CD4-positive, alpha-beta T cell (primary cell): ENCODE measurements at regions not wholly inside any gene's neighbourhood (a gene's known extent, or its start where the extent isn't known, plus 50 kb on each side); places are given as distances from the start of the nearest gene placed in this dataset.

Source experiments
- ATAC-seq: fragments of 200-7000 bp; cut with Tn5 transposase; one replicate; pipeline ENCODE4 v1.10.0; 2022; ENCODE audit warnings: mild to moderate bottlenecking; ENCODE audit not compliant: poor library complexity
- CTCF ChIA-PET: fragments of 350-600 bp; sonication (Branson Sonifier 250); formaldehyde crosslinking; loops from one replicate; lab custom pipeline; 2021; ENCODE audit warnings: antibody characterized with exemption, inconsistent platforms; lab: Charles Lee
- POLR2A ChIA-PET: fragments of 350-600 bp; sonication (Branson Sonifier 250); formaldehyde crosslinking; loops from one replicate; lab custom pipeline; 2021; ENCODE audit warnings: antibody characterized with exemption, inconsistent platforms; lab: Charles Lee
- DNase-seq, 14 experiments: peaks; one replicate each; pipeline ENCODE4 v3.0.0-alpha.2; 2013 to 2020; ENCODE audit warnings: mixed read lengths in 2 of 14
- H3K27ac ChIP-seq, 2 donors: one replicate each; pipeline versions ENCODE4 v1.5.1 to v1.7.0; 2013; ENCODE audit warnings: low read length in 2 of 2, low read depth in 1 of 2, mild to moderate bottlenecking in 1 of 2
- H3K27me3 ChIP-seq, 2 experiments: 1 replicate in 1 of 2; 2 replicates in 1 of 2; pipeline versions ENCODE4 v1.6.1 to v1.7.0; 2013; ENCODE audit warnings: low read length in 2 of 2, control low read depth in 1 of 2, mild to moderate bottlenecking in 1 of 2, moderate library complexity in 1 of 2; ENCODE audit not compliant: insufficient read depth in 2 of 2, control insufficient read depth in 1 of 2
- H3K36me3 ChIP-seq: one replicate; pipeline ENCODE4 v1.6.1; 2013; ENCODE audit warnings: low read length, control low read depth; ENCODE audit not compliant: insufficient read depth
- H3K4me1 ChIP-seq: one replicate; pipeline ENCODE4 v1.6.1; 2013; ENCODE audit warnings: low read length, control low read depth; ENCODE audit not compliant: insufficient read depth
- H3K4me3 ChIP-seq: one replicate; pipeline ENCODE4 v1.5.1; 2013; ENCODE audit warnings: mild to moderate bottlenecking, low read length, moderate library complexity
- H3K9me3 ChIP-seq, 2 experiments: 1 replicate in 1 of 2; 2 replicates in 1 of 2; pipeline versions ENCODE4 v1.6.1 to v1.7.0; 2013; ENCODE audit warnings: low read length in 2 of 2, mild to moderate bottlenecking in 2 of 2, control low read depth in 1 of 2, moderate library complexity in 1 of 2; ENCODE audit not compliant: control insufficient read depth in 1 of 2, insufficient read depth in 1 of 2
- H3K27ac Mint-ChIP-seq: one replicate; pipeline ENCODE4 v1.8.0; 2020; ENCODE audit warnings: mixed read lengths
- H3K27me3 Mint-ChIP-seq: one replicate; pipeline ENCODE4 v1.8.0; 2021; ENCODE audit warnings: mixed read lengths
- H3K36me3 Mint-ChIP-seq: one replicate; pipeline ENCODE4 v1.8.0; 2021; ENCODE audit warnings: low read depth, mixed read lengths
- H3K4me1 Mint-ChIP-seq: one replicate; pipeline ENCODE4 v1.8.0; 2021; ENCODE audit warnings: low read depth, mixed read lengths
- H3K4me3 Mint-ChIP-seq: one replicate; pipeline ENCODE4 v1.8.0; 2020; ENCODE audit warnings: mild to moderate bottlenecking, mixed read lengths
- H3K9me3 Mint-ChIP-seq: one replicate; pipeline ENCODE4 v1.8.0; 2020; ENCODE audit warnings: mixed read lengths
- intact Hi-C, 2 experiments: fragments of 100-400 bp; cut with DNase I in 1 of 2; cut with micrococcal nuclease in 1 of 2; formaldehyde crosslinking; loops; one replicate each; pipeline versions ENCODE4 v1.15.1 to v1.9.0; 2023 to 2025; cut with DNase I, micrococcal nuclease
- TF ChIP-seq, protein P1 (sequence below): fragments of 200-600 bp; IDR thresholded peaks from one replicate; pipeline ENCODE4 v1.8.0; 2022; ENCODE audit warnings: antibody characterized with exemption, mild to moderate bottlenecking

DNA sequence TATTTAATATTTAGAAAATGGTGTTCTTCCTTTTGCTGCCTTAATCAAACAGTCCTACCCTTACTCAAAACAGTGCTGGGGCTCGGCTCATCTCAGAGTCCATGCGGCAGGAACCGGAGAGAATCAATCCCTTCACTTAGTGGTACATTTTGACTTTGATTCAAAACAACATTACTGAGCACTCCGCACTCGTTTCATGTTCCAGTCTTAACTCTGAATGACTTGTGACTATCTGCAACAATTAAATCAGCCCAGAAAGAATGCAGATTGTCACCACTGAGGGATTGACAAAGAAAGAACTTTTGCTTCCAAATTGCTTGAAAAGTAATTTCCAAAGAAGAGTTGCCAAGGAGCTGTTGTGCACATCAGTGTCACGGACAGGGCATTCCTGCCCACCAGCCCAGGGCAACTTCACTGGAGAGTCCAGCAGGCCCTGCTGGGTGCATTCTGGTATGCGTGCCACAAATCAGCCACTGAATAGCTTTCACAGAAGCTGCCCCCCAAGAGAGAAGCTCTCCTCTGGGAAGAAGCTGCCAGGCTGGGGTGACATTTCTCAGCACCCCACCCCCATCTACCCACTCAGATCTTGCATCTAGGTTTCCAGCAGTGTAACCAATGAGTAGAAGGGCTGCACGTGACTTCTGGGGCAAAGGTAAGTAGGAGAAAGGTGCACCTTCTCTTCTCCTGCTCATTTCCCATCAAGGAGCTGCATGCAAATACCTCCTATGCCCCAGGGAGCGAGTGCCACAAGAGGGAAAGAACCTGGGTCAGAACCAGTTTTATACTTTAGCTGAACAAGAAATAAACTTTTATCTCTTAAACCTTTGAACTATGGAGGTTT is 84.6 kb upstream of the ATP8B1 start:
- intact Hi-C loops: no loop called here
- TF ChIP-seq, protein P1, sequence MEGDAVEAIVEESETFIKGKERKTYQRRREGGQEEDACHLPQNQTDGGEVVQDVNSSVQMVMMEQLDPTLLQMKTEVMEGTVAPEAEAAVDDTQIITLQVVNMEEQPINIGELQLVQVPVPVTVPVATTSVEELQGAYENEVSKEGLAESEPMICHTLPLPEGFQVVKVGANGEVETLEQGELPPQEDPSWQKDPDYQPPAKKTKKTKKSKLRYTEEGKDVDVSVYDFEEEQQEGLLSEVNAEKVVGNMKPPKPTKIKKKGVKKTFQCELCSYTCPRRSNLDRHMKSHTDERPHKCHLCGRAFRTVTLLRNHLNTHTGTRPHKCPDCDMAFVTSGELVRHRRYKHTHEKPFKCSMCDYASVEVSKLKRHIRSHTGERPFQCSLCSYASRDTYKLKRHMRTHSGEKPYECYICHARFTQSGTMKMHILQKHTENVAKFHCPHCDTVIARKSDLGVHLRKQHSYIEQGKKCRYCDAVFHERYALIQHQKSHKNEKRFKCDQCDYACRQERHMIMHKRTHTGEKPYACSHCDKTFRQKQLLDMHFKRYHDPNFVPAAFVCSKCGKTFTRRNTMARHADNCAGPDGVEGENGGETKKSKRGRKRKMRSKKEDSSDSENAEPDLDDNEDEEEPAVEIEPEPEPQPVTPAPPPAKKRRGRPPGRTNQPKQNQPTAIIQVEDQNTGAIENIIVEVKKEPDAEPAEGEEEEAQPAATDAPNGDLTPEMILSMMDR: no peak

DNA sequence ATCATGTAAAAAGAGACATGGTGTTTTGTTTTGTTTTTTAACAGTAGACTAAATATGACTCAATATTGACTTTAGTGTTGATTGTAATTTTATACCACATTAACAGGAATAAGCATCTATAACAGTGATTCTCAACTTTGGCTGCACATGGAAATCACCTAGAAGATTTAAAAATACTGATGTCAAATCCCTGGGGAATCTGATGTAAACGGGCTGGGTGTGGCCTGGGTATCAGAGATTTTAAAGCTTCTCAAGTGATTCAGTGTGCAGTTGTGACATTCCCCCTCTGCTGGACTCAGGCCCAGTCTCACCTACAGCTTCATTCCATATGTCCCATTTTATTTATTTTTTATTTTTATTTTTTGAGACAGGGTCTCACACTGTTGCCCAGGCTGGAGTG is 82.8 kb upstream of the ATP8B1 start:
- DNase-seq: no peak
- CTCF ChIA-PET: no interaction called here
- H3K9me3 ChIP-seq: peaks cover 0 to 5% of the 10 kb centered on the region in 2 experiments

More for the DNA sequence above, 84.6 kb upstream of the ATP8B1 start:
- ATAC-seq (no peak), DNase-seq (no peak)
- Histone ChIP-seq H3K36me3 (no peaks in the 10 kb centered on the region), H3K9me3 (peaks cover 0 to 5% of the 10 kb centered on the region in 2 experiments), H3K4me1 (no peaks in the 10 kb centered on the region), H3K27ac (no peak overlapping the region), H3K4me3 (no peak overlapping the region), H3K27me3 (peaks cover 0 to 2% of the 10 kb centered on the region in 2 experiments)
- Mint-ChIP-seq H3K4me1 (no peaks in the 10 kb centered on the region), H3K4me3 (no peak overlapping the region), H3K9me3 (peaks cover 2% of the 10 kb centered on the region), H3K27me3 (peaks cover 5% of the 10 kb centered on the region), H3K36me3 (no peaks in the 10 kb centered on the region), H3K27ac (no peak overlapping the region)
- CTCF ChIA-PET: no interaction called here
- POLR2A ChIA-PET: no interaction called here

DNA sequence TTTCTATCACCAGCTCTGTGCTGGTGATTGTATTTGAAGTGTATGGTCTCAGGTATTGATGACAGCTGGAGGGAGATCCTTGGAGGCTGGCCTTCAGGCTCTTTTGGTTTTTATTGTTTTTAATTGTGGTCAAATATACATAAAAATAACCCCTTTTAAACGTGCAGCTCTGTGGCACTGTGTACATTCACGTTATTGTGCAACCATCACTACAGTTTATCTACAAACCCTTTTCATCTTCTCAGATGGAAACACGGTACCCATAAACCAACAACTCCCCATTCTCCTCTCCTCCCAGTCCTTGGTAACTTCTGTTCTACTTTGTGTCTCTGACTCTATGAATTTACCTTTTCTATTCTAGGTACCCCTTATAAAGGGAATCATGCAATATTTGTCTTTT is 79.3 kb upstream of the ATP8B1 start:
- Histone ChIP-seq H3K27me3 (peaks cover 0 to 2% of the 10 kb centered on the region in 2 experiments), H3K4me3 (no peak overlapping the region), H3K9me3 (no peaks in the 10 kb centered on the region), H3K4me1 (no peaks in the 10 kb centered on the region), H3K27ac (no peak overlapping the region), H3K36me3 (no peaks in the 10 kb centered on the region)
- Mint-ChIP-seq H3K4me3 (no peak overlapping the region), H3K9me3 (peaks cover 3% of the 10 kb centered on the region), H3K27me3 (peaks cover 11% of the 10 kb centered on the region), H3K36me3 (no peaks in the 10 kb centered on the region), H3K4me1 (no peaks in the 10 kb centered on the region), H3K27ac (no peak overlapping the region)
- TF ChIP-seq, protein P1: no peak
- ChIA-PET CTCF (interaction anchor here (0.8 to 2.1 kb wide), 3 partner anchors 16 to 253 kb away, joined by 3 to 8 read pairs (median 4); no protein-coding TSS in a partner anchor), POLR2A (no interaction called here)
- no peak for DNase-seq
- intact Hi-C loops: loop anchor here (1.0 to 5.0 kb wide), 6 partner anchors 240 to 610 kb away; no protein-coding TSS in a partner anchor
- ATAC-seq: no peak

More for the DNA sequence above, 82.8 kb upstream of the ATP8B1 start:
- no peak for ATAC-seq
- Mint-ChIP-seq H3K9me3 (peaks cover 2% of the 10 kb centered on the region), H3K36me3 (no peaks in the 10 kb centered on the region), H3K27me3 (peaks cover 9% of the 10 kb centered on the region), H3K27ac (no peak overlapping the region), H3K4me3 (no peak overlapping the region), H3K4me1 (no peaks in the 10 kb centered on the region)
- TF ChIP-seq, protein P1: no peak
- intact Hi-C loops: no loop called here
- POLR2A ChIA-PET: no interaction called here
- H3K4me3 ChIP-seq: no peak overlapping the region
- peaks cover 0 to 2% of the 10 kb centered on the region in 2 experiments for H3K27me3 ChIP-seq
- no peaks in the 10 kb centered on the region for H3K36me3 ChIP-seq
- no peak overlapping the region for H3K27ac ChIP-seq
- no peaks in the 10 kb centered on the region for H3K4me1 ChIP-seq
